ENCODE measurements at regions not wholly inside any gene's neighbourhood (a gene's known extent, or its start where the extent isn't known, plus 50 kb on each side); places are given as distances from the start of the nearest gene placed in this dataset.

- DNase-seq = no peak
Observed at GRCh38 chr20:43863821-43864544, 50.7 kb upstream of the TOX2 start.

GRCh38 chr20:43863330-43863729 is 51.3 kb upstream of the TOX2 start:
- no peak for DNase-seq

- no peak for DNase-seq
Observed at GRCh38 chr20:43862438-43862837, 52.2 kb upstream of the TOX2 start.

GRCh38 chr20:43859994-43860393 is 54.7 kb upstream of the TOX2 start:
- no peak for DNase-seq

GRCh38 chr20:43857932-43858331 is 56.7 kb upstream of the TOX2 start:
- no peak for DNase-seq

- DNase-seq = no peak
Observed at GRCh38 chr20:43857127-43857526, 57.5 kb upstream of the TOX2 start.

- DNase-seq = no peak
Observed at GRCh38 chr20:43855803-43856202, 58.8 kb upstream of the TOX2 start.

GRCh38 chr20:43853918-43854317 is 60.7 kb upstream of the TOX2 start:
- DNase-seq = no peak

GRCh38 chr20:43853174-43853803 is 61.4 kb upstream of the TOX2 start:
- no peak for DNase-seq

- DNase-seq = no peak
Observed at GRCh38 chr20:43849496-43850186, 65.0 kb upstream of the TOX2 start.

- no peak for DNase-seq
Observed at GRCh38 chr20:43846516-43846905, 68.1 kb upstream of the TOX2 start.

- peak; percentile 91 for DNase-seq
Observed at GRCh38 chr20:43844778-43845614, 69.7 kb upstream of the TOX2 start.

GRCh38 chr20:43843965-43844660 is 70.5 kb upstream of the TOX2 start:
- DNase-seq = no peak

- DNase-seq = no peak
Observed at GRCh38 chr20:43843096-43843964, 71.3 kb upstream of the TOX2 start.

GRCh38 chr20:43842126-43843020 is 72.3 kb upstream of the TOX2 start:
- no peak for DNase-seq

- no peak for DNase-seq
Observed at GRCh38 chr20:43840382-43841070, 74.1 kb upstream of the TOX2 start.

GRCh38 chr20:43839793-43840199 is 74.9 kb upstream of the TOX2 start:
- no peak for DNase-seq

- no peak for DNase-seq
Observed at GRCh38 chr20:43838703-43839060, 76.0 kb upstream of the TOX2 start.

All from skin of body (tissue), 1 donor.